T-cell (primary cell): ENCODE measurements at regions not wholly inside any gene's neighbourhood (a gene's known extent, or its start where the extent isn't known, plus 50 kb on each side); places are given as distances from the start of the nearest gene placed in this dataset.

ENCODE experiments used
- ATAC-seq, 4 experiments: fragments of 200-7000 bp in 3 of 4; fragments of 150-1000 bp in 1 of 4; cut with Tn5 transposase; replicated peaks in 1 of 4; 1 replicate in 3 of 4; 2 replicates in 1 of 4; pipeline ENCODE4 v1.10.0; 2021; ENCODE audit warnings: moderate library complexity in 3 of 4, mild to moderate bottlenecking in 2 of 4, moderate number of reproducible peaks in 1 of 4
- CTCF ChIA-PET, 2 donors: fragments of 300-600 bp; sonication (Branson Sonifier 250); formaldehyde crosslinking; loops; one replicate each; lab custom pipeline; 2022; ENCODE audit warnings: antibody characterized with exemption in 2 of 2; lab: Charles Lee
- POLR2A ChIA-PET, 2 donors: fragments of 300-600 bp; sonication (Branson Sonifier 250); formaldehyde crosslinking; loops; one replicate each; lab custom pipeline; 2022; ENCODE audit warnings: antibody characterized with exemption in 2 of 2; lab: Charles Lee
- DNase-seq, 35 experiments: peaks; one replicate each; pipeline versions ENCODE4 v3.0.0 to v3.0.0-alpha.2; 2013 to 2023
- H3K27ac ChIP-seq: one replicate; pipeline ENCODE4 v1.5.1; 2013; ENCODE audit warnings: low read length
- H3K27me3 ChIP-seq, 2 experiments: replicated peaks in 1 of 2; 1 replicate in 1 of 2; 2 replicates in 1 of 2; pipeline versions ENCODE4 v1.6.1 to v1.7.0; 2013; ENCODE audit warnings: low read length in 1 of 2, mixed read lengths in 1 of 2; ENCODE audit not compliant: control insufficient read depth in 2 of 2, insufficient read depth in 2 of 2; ENCODE audit errors: extremely low read depth in 1 of 2
- H3K36me3 ChIP-seq, 2 donors: 1 replicate in 1 of 2; 2 replicates in 1 of 2; pipeline versions ENCODE4 v1.6.1 to v1.7.0; 2013; ENCODE audit warnings: low read length in 1 of 2; ENCODE audit not compliant: control insufficient read depth in 2 of 2, insufficient read depth in 1 of 2; ENCODE audit errors: extremely low read depth in 1 of 2
- H3K4me1 ChIP-seq, 2 experiments: 1 replicate in 1 of 2; 2 replicates in 1 of 2; pipeline versions ENCODE4 v1.6.1 to v1.7.0; 2013; ENCODE audit warnings: low read length in 2 of 2, mixed read lengths in 1 of 2; ENCODE audit not compliant: insufficient read depth in 2 of 2, control insufficient read depth in 1 of 2; ENCODE audit errors: extremely low read depth in 1 of 2
- H3K4me3 ChIP-seq, 2 donors: 1 replicate in 1 of 2; 2 replicates in 1 of 2; pipeline versions ENCODE4 v1.5.1 to v1.7.0; 2013; ENCODE audit warnings: mild to moderate bottlenecking in 2 of 2, low read length in 1 of 2, moderate library complexity in 1 of 2; ENCODE audit not compliant: control insufficient read depth in 1 of 2; ENCODE audit errors: extremely low read depth in 1 of 2
- H3K9me3 ChIP-seq: 2 replicates; pipeline ENCODE4 v1.7.0; 2013
- H3K27ac Mint-ChIP-seq, 2 donors: one replicate each; pipeline ENCODE4 v1.8.0; 2020 to 2021; ENCODE audit warnings: mild to moderate bottlenecking in 2 of 2, mixed read lengths in 2 of 2
- H3K27me3 Mint-ChIP-seq, 2 donors: one replicate each; pipeline ENCODE4 v1.8.0; 2021 to 2022; ENCODE audit warnings: mixed read lengths in 2 of 2
- H3K36me3 Mint-ChIP-seq: one replicate; pipeline ENCODE4 v1.8.0; 2021; ENCODE audit warnings: mixed read lengths
- H3K4me1 Mint-ChIP-seq, 3 donors: one replicate each; pipeline ENCODE4 v1.8.0; 2020 to 2022; ENCODE audit warnings: mixed read lengths in 3 of 3, mild to moderate bottlenecking in 1 of 3
- H3K4me3 Mint-ChIP-seq, 3 donors: one replicate each; pipeline ENCODE4 v1.8.0; 2020 to 2022; ENCODE audit warnings: mild to moderate bottlenecking in 3 of 3, mixed read lengths in 3 of 3, moderate library complexity in 3 of 3
- H3K9me3 Mint-ChIP-seq, 3 donors: one replicate each; pipeline ENCODE4 v1.8.0; 2020 to 2022; ENCODE audit warnings: mixed read lengths in 3 of 3
- WGBS: methylation state at CpG from one replicate; pipeline ENCODE4 v1.1.5; 2013; ENCODE audit warnings: missing lambda C conversion rate; ENCODE audit not compliant: insufficient coverage; 5-methylcytosine and 5-hydroxymethylcytosine counted together

GRCh38 chr1:91575909-91576519, 75.4 kb downstream of the CDC7 start:
- DNase-seq (no peak), ATAC-seq (peak in 1 of 4 experiments; percentile 37)
- CTCF ChIA-PET: interaction anchor here in 1 of 2 donors (0.6 kb wide), 1 partner anchor 308 kb away, joined by 5 read pairs; no protein-coding TSS in a partner anchor
- H3K27me3 ChIP-seq: no peaks in the 10 kb centered on the region
- POLR2A ChIA-PET: interaction anchor here in 1 of 2 donors (0.7 kb wide), 1 partner anchor 100 kb away, joined by 3 read pairs; no protein-coding TSS in a partner anchor
- H3K36me3 ChIP-seq: no peaks in the 10 kb centered on the region
- Mint-ChIP-seq H3K4me1 (peaks cover 22 to 34% (median 23%) of the 10 kb centered on the region in 3 donors), H3K9me3 (no peaks in the 10 kb centered on the region), H3K27me3 (no peaks in the 10 kb centered on the region), H3K4me3 (no peak overlapping the region), H3K36me3 (no peaks in the 10 kb centered on the region), H3K27ac (peak overlapping the region in 1 of 2 donors; percentile 3)
- 37% methylated on average over 3 of the region's 4 CpGs for WGBS
- peaks cover 7 to 21% of the 10 kb centered on the region in 2 experiments for H3K4me1 ChIP-seq
- no peaks in the 10 kb centered on the region for H3K9me3 ChIP-seq
- H3K4me3 ChIP-seq: no peak overlapping the region
- no peak overlapping the region for H3K27ac ChIP-seq

- Mint-ChIP-seq H3K27me3 (no peaks in the 10 kb centered on the region), H3K9me3 (no peaks in the 10 kb centered on the region), H3K27ac (no peak overlapping the region), H3K4me1 (peaks cover 15 to 22% (median 18%) of the 10 kb centered on the region in 3 donors), H3K4me3 (no peak overlapping the region), H3K36me3 (no peaks in the 10 kb centered on the region)
- H3K27ac ChIP-seq: no peak overlapping the region
- no peaks in the 10 kb centered on the region for H3K9me3 ChIP-seq
- DNase-seq: no peak
- H3K36me3 ChIP-seq: no peaks in the 10 kb centered on the region
- POLR2A ChIA-PET: no interaction called here
- peaks cover 7 to 14% of the 10 kb centered on the region in 2 experiments for H3K4me1 ChIP-seq
- ATAC-seq: no peak
- H3K4me3 ChIP-seq: no peak overlapping the region
- CTCF ChIA-PET: no interaction called here
- no CpG with 5 or more reads among the region's 5 CpGs for WGBS
- H3K27me3 ChIP-seq: no peaks in the 10 kb centered on the region
Measured at GRCh38 chr1:91578320-91579109, 77.9 kb downstream of the CDC7 start.

GRCh38 chr1:91579658-91580228, 79.1 kb downstream of the CDC7 start:
- no peak overlapping the region for H3K4me3 Mint-ChIP-seq
- H3K36me3 ChIP-seq: no peaks in the 10 kb centered on the region
- H3K27ac Mint-ChIP-seq: no peak overlapping the region
- WGBS: 94% methylated on average over 5 of the region's 5 CpGs
- no peaks in the 10 kb centered on the region for H3K9me3 ChIP-seq
- H3K4me1 ChIP-seq: peaks cover 7 to 16% of the 10 kb centered on the region in 2 experiments
- no peaks in the 10 kb centered on the region for H3K9me3 Mint-ChIP-seq
- no peaks in the 10 kb centered on the region for H3K27me3 ChIP-seq
- ChIA-PET POLR2A (no interaction called here), CTCF (no interaction called here)
- ATAC-seq (no peak), DNase-seq (no peak)
- H3K36me3 Mint-ChIP-seq: no peaks in the 10 kb centered on the region
- H3K4me1 Mint-ChIP-seq: peaks cover 15 to 25% (median 18%) of the 10 kb centered on the region in 3 donors
- H3K27me3 Mint-ChIP-seq: no peaks in the 10 kb centered on the region
- no peak overlapping the region for H3K27ac ChIP-seq
- no peak overlapping the region for H3K4me3 ChIP-seq

GRCh38 chr1:91582431-91582921, 81.8 kb downstream of the CDC7 start:
- ATAC-seq: no peak
- no peak overlapping the region for H3K4me3 ChIP-seq
- H3K9me3 Mint-ChIP-seq: no peaks in the 10 kb centered on the region
- no peak overlapping the region for H3K27ac ChIP-seq
- H3K36me3 Mint-ChIP-seq: no peaks in the 10 kb centered on the region
- H3K4me3 Mint-ChIP-seq: no peak overlapping the region
- no peaks in the 10 kb centered on the region for H3K9me3 ChIP-seq
- H3K4me1 Mint-ChIP-seq: peaks cover 6 to 13% (median 7%) of the 10 kb centered on the region in 3 donors
- ChIA-PET CTCF (interaction anchor here in 1 of 2 donors (0.5 kb wide), 1 partner anchor 338 kb away, joined by 4 read pairs; no protein-coding TSS in a partner anchor), POLR2A (no interaction called here)
- peaks cover 0 to 4% of the 10 kb centered on the region in 2 experiments for H3K4me1 ChIP-seq
- H3K27me3 ChIP-seq: no peaks in the 10 kb centered on the region
- 100% methylated on average over 1 of the region's 4 CpGs for WGBS
- H3K27ac Mint-ChIP-seq: no peak overlapping the region
- DNase-seq: no peak
- no peaks in the 10 kb centered on the region for H3K27me3 Mint-ChIP-seq
- H3K36me3 ChIP-seq: no peaks in the 10 kb centered on the region

GRCh38 chr1:91583326-91583755, 82.7 kb downstream of the CDC7 start:
- no peak for DNase-seq
- Mint-ChIP-seq H3K9me3 (no peaks in the 10 kb centered on the region), H3K27me3 (no peaks in the 10 kb centered on the region), H3K36me3 (no peaks in the 10 kb centered on the region), H3K4me3 (no peak overlapping the region), H3K27ac (no peak overlapping the region), H3K4me1 (peaks cover 6 to 13% (median 7%) of the 10 kb centered on the region in 3 donors)
- H3K27ac ChIP-seq: no peak overlapping the region
- H3K4me3 ChIP-seq: no peak overlapping the region
- ChIA-PET CTCF (interaction anchor here in 1 of 2 donors (0.5 to 0.7 kb wide), 3 partner anchors 14 to 337 kb away, joined by 3 to 4 read pairs (median 4); no protein-coding TSS in a partner anchor), POLR2A (no interaction called here)
- WGBS: 75% methylated on average over 4 of the region's 7 CpGs
- H3K27me3 ChIP-seq: no peaks in the 10 kb centered on the region
- no peak for ATAC-seq
- H3K36me3 ChIP-seq: no peaks in the 10 kb centered on the region
- H3K9me3 ChIP-seq: no peaks in the 10 kb centered on the region
- peaks cover 0 to 4% of the 10 kb centered on the region in 2 experiments for H3K4me1 ChIP-seq

- ChIA-PET POLR2A (no interaction called here), CTCF (no interaction called here)
- Histone ChIP-seq H3K4me3 (no peak overlapping the region), H3K9me3 (no peaks in the 10 kb centered on the region), H3K4me1 (peaks cover 0 to 4% of the 10 kb centered on the region in 2 experiments), H3K36me3 (no peaks in the 10 kb centered on the region), H3K27ac (no peak overlapping the region), H3K27me3 (no peaks in the 10 kb centered on the region)
- no peaks in the 10 kb centered on the region for H3K9me3 Mint-ChIP-seq
- H3K27me3 Mint-ChIP-seq: no peaks in the 10 kb centered on the region
- H3K36me3 Mint-ChIP-seq: no peaks in the 10 kb centered on the region
- H3K4me3 Mint-ChIP-seq: no peak overlapping the region
- DNase-seq (no peak), ATAC-seq (no peak)
- H3K4me1 Mint-ChIP-seq: peaks cover 6 to 13% (median 7%) of the 10 kb centered on the region in 3 donors
- H3K27ac Mint-ChIP-seq: no peak overlapping the region
- WGBS: 92% methylated on average over 2 of the region's 4 CpGs
Measured at GRCh38 chr1:91584309-91584708, 83.7 kb downstream of the CDC7 start.
